Ascending aorta (tissue), 2 donors: ENCODE measurements at regions not wholly inside any gene's neighbourhood (a gene's known extent, or its start where the extent isn't known, plus 50 kb on each side); places are given as distances from the start of the nearest gene placed in this dataset.

Experiments used
- DNase-seq, 2 donors: peaks; one replicate each; pipeline ENCODE4 v3.0.0-alpha.2; 2019; ENCODE audit warnings: low spot score in 2 of 2
- H3K27ac ChIP-seq, 2 donors: fragments of 200-600 bp; sonication (generic); one replicate each; pipeline ENCODE4 v1.5.1; 2016 to 2017; ENCODE audit warnings: mild to moderate bottlenecking in 1 of 2
- H3K27me3 ChIP-seq: fragments of 200-600 bp; sonication (generic); one replicate; pipeline ENCODE4 v1.5.1; 2017
- H3K36me3 ChIP-seq, 2 donors: fragments of 200-600 bp; sonication (generic); one replicate each; pipeline ENCODE4 v1.5.1; 2016
- H3K4me1 ChIP-seq, 2 donors: fragments of 200-600 bp; sonication (generic); one replicate each; pipeline ENCODE4 v1.5.1; 2016 to 2017; ENCODE audit warnings: mild to moderate bottlenecking in 1 of 2
- H3K4me3 ChIP-seq, 2 donors: fragments of 200-600 bp; sonication (generic); one replicate each; pipeline ENCODE4 v1.5.1; 2016 to 2017; ENCODE audit warnings: mild to moderate bottlenecking in 1 of 2
- H3K9me3 ChIP-seq, 2 donors: fragments of 200-600 bp; sonication (generic); one replicate each; pipeline ENCODE4 v1.5.1; 2016
- intact Hi-C: fragments of 100-400 bp; cut with DNase I; formaldehyde crosslinking; loops from one replicate; pipeline ENCODE4 v1.15.1; 2023
- TF ChIP-seq, protein P1 (sequence below), 3 experiments: fragments of 200-600 bp in 2 of 3; fragments of 450-650 bp in 1 of 3; sonication (generic) in 2 of 3; IDR thresholded peaks; one replicate each; pipeline ENCODE4 v1.5.1; 2016 to 2019; ENCODE audit warnings: antibody characterized with exemption in 3 of 3, mild to moderate bottlenecking in 1 of 3, moderate library complexity in 1 of 3

DNA sequence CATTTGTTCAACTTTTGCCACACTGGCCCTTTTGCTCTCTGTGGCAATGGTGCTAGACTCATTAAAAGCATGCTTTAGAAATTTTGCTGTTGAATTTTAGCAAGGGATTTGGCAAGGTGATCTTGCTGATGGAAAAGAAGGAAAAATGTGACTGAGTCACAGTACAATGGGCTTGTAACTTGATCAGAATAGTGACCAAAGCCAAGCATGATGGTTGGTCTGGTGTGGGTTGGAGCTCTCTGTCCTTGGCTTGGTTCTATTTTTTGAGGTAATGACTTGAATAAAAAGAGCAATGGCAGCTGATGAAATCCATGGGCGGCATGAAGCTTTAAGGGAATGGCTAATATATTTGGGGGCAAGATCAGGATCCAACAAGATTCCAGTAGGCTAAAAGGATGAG lies 114.4 kb upstream of the ZNF366 start:
- H3K4me1 ChIP-seq, result peaks cover 0 to 4% of the 10 kb centered on the region in 2 donors
- H3K4me3 ChIP-seq, result no peak overlapping the region
- no peak for DNase-seq
- no peak overlapping the region for H3K27ac ChIP-seq
- TF ChIP-seq, protein P1, sequence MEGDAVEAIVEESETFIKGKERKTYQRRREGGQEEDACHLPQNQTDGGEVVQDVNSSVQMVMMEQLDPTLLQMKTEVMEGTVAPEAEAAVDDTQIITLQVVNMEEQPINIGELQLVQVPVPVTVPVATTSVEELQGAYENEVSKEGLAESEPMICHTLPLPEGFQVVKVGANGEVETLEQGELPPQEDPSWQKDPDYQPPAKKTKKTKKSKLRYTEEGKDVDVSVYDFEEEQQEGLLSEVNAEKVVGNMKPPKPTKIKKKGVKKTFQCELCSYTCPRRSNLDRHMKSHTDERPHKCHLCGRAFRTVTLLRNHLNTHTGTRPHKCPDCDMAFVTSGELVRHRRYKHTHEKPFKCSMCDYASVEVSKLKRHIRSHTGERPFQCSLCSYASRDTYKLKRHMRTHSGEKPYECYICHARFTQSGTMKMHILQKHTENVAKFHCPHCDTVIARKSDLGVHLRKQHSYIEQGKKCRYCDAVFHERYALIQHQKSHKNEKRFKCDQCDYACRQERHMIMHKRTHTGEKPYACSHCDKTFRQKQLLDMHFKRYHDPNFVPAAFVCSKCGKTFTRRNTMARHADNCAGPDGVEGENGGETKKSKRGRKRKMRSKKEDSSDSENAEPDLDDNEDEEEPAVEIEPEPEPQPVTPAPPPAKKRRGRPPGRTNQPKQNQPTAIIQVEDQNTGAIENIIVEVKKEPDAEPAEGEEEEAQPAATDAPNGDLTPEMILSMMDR (IDR thresholded peaks at IDR 0.05), result no peak
- H3K9me3 ChIP-seq, result no peaks in the 10 kb centered on the region
- H3K36me3 ChIP-seq, result no peaks in the 10 kb centered on the region
- no peaks in the 10 kb centered on the region for H3K27me3 ChIP-seq
- intact Hi-C loops, result no loop called here

DNA sequence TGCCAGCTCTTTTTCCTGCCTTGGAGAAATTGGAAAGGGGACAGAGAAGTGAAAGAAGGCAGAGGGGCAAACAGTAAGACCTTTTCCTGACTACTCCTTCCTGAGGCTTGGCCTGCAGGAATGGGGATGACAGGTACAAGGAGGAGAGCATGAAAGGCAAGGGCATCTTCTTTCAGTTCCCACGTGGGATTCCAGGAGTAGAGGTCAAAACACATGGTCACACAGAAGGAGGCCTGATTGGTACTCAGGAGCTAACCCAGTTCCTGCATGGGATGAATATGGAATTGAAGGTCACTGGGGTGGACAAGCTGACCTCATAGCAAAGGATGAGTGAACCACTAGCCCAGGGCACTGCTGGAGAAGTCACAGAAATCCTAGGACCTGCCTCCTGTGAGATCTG lies 112.5 kb upstream of the ZNF366 start:
- DNase-seq, result no peak
- Histone ChIP-seq H3K36me3 (no peaks in the 10 kb centered on the region), H3K4me3 (no peak overlapping the region), H3K4me1 (peaks cover 0 to 4% of the 10 kb centered on the region in 2 donors), H3K27me3 (no peaks in the 10 kb centered on the region), H3K27ac (no peak overlapping the region), H3K9me3 (no peaks in the 10 kb centered on the region)
- TF ChIP-seq, protein P1 (IDR thresholded peaks at IDR 0.05), result no peak
- intact Hi-C loops, result no loop called here

- intact Hi-C loops, result no loop called here
- Histone ChIP-seq H3K4me1 (peaks cover 0 to under 1% of the 10 kb centered on the region in 2 donors), H3K36me3 (no peaks in the 10 kb centered on the region), H3K27ac (no peak overlapping the region), H3K27me3 (no peaks in the 10 kb centered on the region), H3K4me3 (no peak overlapping the region), H3K9me3 (no peaks in the 10 kb centered on the region)
- TF ChIP-seq, protein P1 (IDR thresholded peaks at IDR 0.05), result no peak
- no peak for DNase-seq
Measured at GRCh38 chr5:72619251-72619650, 112.0 kb upstream of the ZNF366 start.

DNA sequence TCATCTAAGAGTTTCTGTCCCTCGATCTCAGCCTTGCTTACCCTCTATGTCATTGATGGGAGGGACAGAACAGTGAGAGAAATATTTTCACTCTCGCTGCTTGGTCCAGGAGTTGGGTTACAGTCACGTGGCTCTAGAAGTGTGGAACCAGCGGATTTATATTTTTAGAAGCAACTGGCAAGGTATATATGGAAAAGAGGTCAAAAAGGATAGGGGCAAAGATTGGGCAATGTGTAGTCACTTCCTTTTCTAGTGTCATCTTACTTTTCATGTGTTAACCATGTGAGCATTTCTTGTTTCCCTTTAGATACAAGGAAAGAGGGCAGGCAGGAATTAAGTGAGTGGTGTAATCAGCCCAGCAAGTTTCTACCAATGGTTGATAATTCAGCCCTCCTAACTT lies 111.5 kb upstream of the ZNF366 start:
- Histone ChIP-seq H3K9me3 (no peaks in the 10 kb centered on the region), H3K27ac (no peak overlapping the region), H3K36me3 (no peaks in the 10 kb centered on the region), H3K4me3 (no peak overlapping the region), H3K27me3 (no peaks in the 10 kb centered on the region), H3K4me1 (no peaks in the 10 kb centered on the region)
- DNase-seq, result no peak
- intact Hi-C loops, result no loop called here
- TF ChIP-seq, protein P1 (IDR thresholded peaks at IDR 0.05), result no peak

DNA sequence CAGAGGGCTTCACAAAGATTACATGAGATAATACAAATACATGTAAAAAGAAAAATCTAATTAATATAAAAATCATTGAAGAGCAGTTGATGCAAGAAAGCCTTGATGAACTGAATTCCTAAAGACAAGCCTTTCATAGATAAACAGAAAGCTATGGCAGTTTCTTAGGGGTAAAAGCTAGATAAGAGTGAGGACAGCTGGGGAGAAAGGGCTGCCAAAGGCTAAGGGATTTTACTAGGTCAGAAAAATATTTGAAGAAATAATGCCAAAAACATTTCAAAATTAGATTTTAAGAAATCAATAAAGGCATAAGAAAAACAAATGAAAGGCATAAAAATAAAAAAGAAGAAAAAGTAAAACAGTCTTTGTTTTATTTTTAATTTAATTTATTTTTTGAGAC lies 107.9 kb upstream of the ZNF366 start:
- no peak overlapping the region for H3K4me3 ChIP-seq
- H3K36me3 ChIP-seq, result no peaks in the 10 kb centered on the region
- no peaks in the 10 kb centered on the region for H3K4me1 ChIP-seq
- intact Hi-C loops, result no loop called here
- H3K27me3 ChIP-seq, result no peaks in the 10 kb centered on the region
- H3K27ac ChIP-seq, result no peak overlapping the region
- no peak for DNase-seq
- no peaks in the 10 kb centered on the region for H3K9me3 ChIP-seq
- TF ChIP-seq, protein P1 (IDR thresholded peaks at IDR 0.05), result no peak

GRCh38 chr5:72613515-72613914 lies 106.3 kb upstream of the ZNF366 start:
- no peak for DNase-seq
- intact Hi-C loops, result loop anchor here (5.0 kb wide), 1 partner anchor 229 kb away; no protein-coding TSS in a partner anchor
- Histone ChIP-seq H3K36me3 (no peaks in the 10 kb centered on the region), H3K4me1 (no peaks in the 10 kb centered on the region), H3K27ac (no peak overlapping the region), H3K27me3 (no peaks in the 10 kb centered on the region), H3K9me3 (no peaks in the 10 kb centered on the region), H3K4me3 (no peak overlapping the region)
- TF ChIP-seq, protein P1 (IDR thresholded peaks at IDR 0.05), result no peak
